H1 (cell line): ENCODE measurements at regions not wholly inside any gene's neighbourhood (a gene's known extent, or its start where the extent isn't known, plus 50 kb on each side); places are given as distances from the start of the nearest gene placed in this dataset.

Experiments used
- CTCF ChIA-PET: fragments of 300-600 bp; sonication (Branson Sonifier 250); formaldehyde crosslinking; loops from one replicate; lab custom pipeline; 2021; ENCODE audit not compliant: partially characterized antibody; lab: Charles Lee
- POLR2A ChIA-PET: fragments of 300-600 bp; sonication (Branson Sonifier 250); formaldehyde crosslinking; loops from one replicate; lab custom pipeline; 2021; ENCODE audit warnings: inconsistent platforms; ENCODE audit not compliant: partially characterized antibody; lab: Charles Lee
- DNase-seq, 2 experiments: peaks; one replicate each; pipeline versions ENCODE4 v3.0.0 to v3.0.0-alpha.2; 2010 to 2022; ENCODE audit warnings: low spot score in 2 of 2, low read depth in 1 of 2, mixed read lengths in 1 of 2
- FAIRE-seq: peaks from 2 replicates; lab custom pipeline; 2011; peaks lifted over from hg19 to GRCh38; lab: Jason Lieb, UNC
- H2AFZ ChIP-seq: 2 replicates; pipeline ENCODE4 v1.8.1; 2012; ENCODE audit warnings: low read length, inconsistent platforms
- H2AK5ac ChIP-seq: 2 replicates; pipeline ENCODE4 v1.6.1; 2013; ENCODE audit warnings: low read depth, low read length
- H2BK120ac ChIP-seq: replicated peaks from 2 replicates; pipeline ENCODE3; 2013; ENCODE audit warnings: low read depth, low read length, inconsistent platforms
- H2BK12ac ChIP-seq: 2 replicates; pipeline ENCODE4 v1.6.1; 2013; ENCODE audit warnings: low read depth, low read length
- H2BK15ac ChIP-seq: 2 replicates; pipeline ENCODE4 v1.6.1; 2013; ENCODE audit warnings: low read length
- H2BK20ac ChIP-seq: 2 replicates; pipeline ENCODE4 v1.6.1; 2013; ENCODE audit warnings: low read length
- H2BK5ac ChIP-seq: 2 replicates; pipeline ENCODE4 v1.6.1; 2013; ENCODE audit warnings: low read depth, low read length
- H3K14ac ChIP-seq: 2 replicates; pipeline ENCODE4 v1.6.1; 2013; ENCODE audit warnings: inconsistent platforms; ENCODE audit not compliant: insufficient read length
- H3K18ac ChIP-seq: 2 replicates; pipeline ENCODE4 v1.6.1; 2013; ENCODE audit warnings: low read length; ENCODE audit errors: extremely low read depth
- H3K23ac ChIP-seq: 2 replicates; pipeline ENCODE4 v1.6.1; 2013; ENCODE audit warnings: inconsistent platforms; ENCODE audit not compliant: insufficient read length
- H3K23me2 ChIP-seq: 2 replicates; pipeline ENCODE4 v1.6.1; 2013; ENCODE audit warnings: low read depth, low read length
- H3K27ac ChIP-seq: 2 replicates; pipeline ENCODE4 v1.6.1; 2011; ENCODE audit warnings: low read depth, low read length, inconsistent platforms
- H3K27me3 ChIP-seq, 4 experiments: replicated peaks in 1 of 4; 1 replicate in 1 of 4; 2 replicates in 3 of 4; pipeline versions ENCODE4 v1.6.1 to v1.8.1; 2011 to 2013; ENCODE audit warnings: low read length in 3 of 4, mild to moderate bottlenecking in 3 of 4, inconsistent platforms in 2 of 4, mixed read lengths in 2 of 4, moderate library complexity in 1 of 4; ENCODE audit not compliant: control insufficient read depth in 3 of 4, insufficient read depth in 3 of 4; ENCODE audit errors: extremely low read depth in 1 of 4
- H3K36me3 ChIP-seq, 4 experiments: 2 replicates each; pipeline versions ENCODE4 v1.6.1 to v1.8.1; 2011 to 2013; ENCODE audit warnings: mild to moderate bottlenecking in 4 of 4, low read length in 3 of 4, moderate library complexity in 2 of 4, control low read depth in 1 of 4, inconsistent platforms in 1 of 4; ENCODE audit not compliant: insufficient read depth in 4 of 4, control insufficient read depth in 2 of 4
- H3K4ac ChIP-seq: replicated peaks from 2 replicates; pipeline ENCODE3; 2013; ENCODE audit warnings: low read length, low read depth, mixed read lengths, inconsistent platforms; ENCODE audit not compliant: insufficient read length
- H3K4me1 ChIP-seq, 4 experiments: replicated peaks in 1 of 4; 1 replicate in 1 of 4; 2 replicates in 3 of 4; pipeline versions ENCODE4 v1.6.1 to v1.8.1; 2011 to 2013; ENCODE audit warnings: low read length in 3 of 4, inconsistent platforms in 2 of 4, mixed read lengths in 1 of 4; ENCODE audit not compliant: insufficient read depth in 4 of 4, control insufficient read depth in 3 of 4
- H3K4me2 ChIP-seq, 2 experiments: 2 replicates each; pipeline versions ENCODE4 v1.6.1 to v1.8.1; 2011 to 2013; ENCODE audit warnings: low read depth in 2 of 2, low read length in 2 of 2, control low read depth in 1 of 2, inconsistent platforms in 1 of 2, mild to moderate bottlenecking in 1 of 2; ENCODE audit not compliant: insufficient read depth in 1 of 2
- H3K4me3 ChIP-seq, 4 experiments: fragments of 200-600, 300-600 bp in 1 of 4; sonication (generic), shearing (Covaris generic), sonication (Bioruptor Twin) in 1 of 4; 2 replicates each; pipeline versions ENCODE4 v1.5.1 to v1.8.1; 2011 to 2016; ENCODE audit warnings: low read length in 4 of 4, low read depth in 3 of 4, control low read depth in 2 of 4, inconsistent platforms in 2 of 4, mild to moderate bottlenecking in 2 of 4, mixed read lengths in 1 of 4, moderate library complexity in 1 of 4; ENCODE audit not compliant: insufficient read depth in 2 of 4; ENCODE audit errors: extremely low read depth in 1 of 4
- H3K56ac ChIP-seq: replicated peaks from 2 replicates; pipeline ENCODE3; 2013; ENCODE audit warnings: low read depth, mild to moderate bottlenecking, mixed read lengths, low read length, inconsistent platforms; ENCODE audit not compliant: insufficient read length
- H3K79me1 ChIP-seq: 2 replicates; pipeline ENCODE4 v1.6.1; 2013; ENCODE audit warnings: low read depth, low read length, control low read depth
- H3K79me2 ChIP-seq, 2 experiments: 2 replicates each; pipeline versions ENCODE4 v1.6.1 to v1.8.1; 2012 to 2013; ENCODE audit warnings: low read length in 2 of 2, mild to moderate bottlenecking in 2 of 2, inconsistent platforms in 1 of 2; ENCODE audit not compliant: insufficient read depth in 2 of 2, control insufficient read depth in 1 of 2
- H3K9ac ChIP-seq, 4 experiments: replicated peaks in 1 of 4; 1 replicate in 1 of 4; 2 replicates in 3 of 4; pipeline versions ENCODE4 v1.6.1 to v1.8.1; 2011 to 2013; ENCODE audit warnings: low read depth in 3 of 4, low read length in 3 of 4, control low read depth in 2 of 4, mild to moderate bottlenecking in 2 of 4, moderate library complexity in 2 of 4, inconsistent platforms in 1 of 4; ENCODE audit errors: extremely low read depth in 1 of 4
- H3K9me3 ChIP-seq, 2 experiments: 2 replicates each; pipeline versions ENCODE4 v1.6.1 to v1.8.1; 2012 to 2013; ENCODE audit warnings: mild to moderate bottlenecking in 2 of 2, moderate library complexity in 2 of 2, control low read depth in 1 of 2, inconsistent platforms in 1 of 2, low read depth in 1 of 2, low read length in 1 of 2, mixed read lengths in 1 of 2; ENCODE audit not compliant: insufficient read depth in 2 of 2
- H4K20me1 ChIP-seq, 2 experiments: replicated peaks in 1 of 2; 2 replicates each; pipeline versions ENCODE3 to v1.8.1; 2011 to 2013; ENCODE audit warnings: inconsistent platforms in 2 of 2, low read length in 2 of 2, mild to moderate bottlenecking in 1 of 2; ENCODE audit not compliant: insufficient read depth in 2 of 2, control insufficient read depth in 1 of 2
- H4K5ac ChIP-seq: 2 replicates; pipeline ENCODE4 v1.6.1; 2013; ENCODE audit warnings: low read length, low read depth, mixed read lengths, inconsistent platforms; ENCODE audit not compliant: insufficient read length
- H4K8ac ChIP-seq: 2 replicates; pipeline ENCODE4 v1.8.0; 2013; ENCODE audit warnings: mild to moderate bottlenecking, moderate library complexity, low read length, inconsistent platforms; ENCODE audit not compliant: insufficient read depth; ENCODE audit errors: extremely low read depth
- H4K91ac ChIP-seq: replicated peaks from 2 replicates; pipeline ENCODE3; 2013; ENCODE audit warnings: low read length, mixed read lengths, inconsistent platforms; ENCODE audit not compliant: insufficient read length
- BACH1 ChIP-seq: IDR thresholded peaks from 2 replicates; pipeline ENCODE4 v1.6.1; 2012; ENCODE audit warnings: low read length, improper control_type of control experiment
- BCL11A ChIP-seq, 2 experiments: IDR thresholded peaks; one replicate each; pipeline ENCODE4 v1.6.1; 2011; ENCODE audit warnings: low read depth in 2 of 2, low read length in 2 of 2, mild to moderate bottlenecking in 2 of 2
- CHD2 ChIP-seq: IDR thresholded peaks from 2 replicates; pipeline ENCODE4 v1.6.1; 2012; ENCODE audit warnings: low read length, improper control_type of control experiment
- CTBP2 ChIP-seq: IDR thresholded peaks from 2 replicates; pipeline ENCODE4 v1.7.0; 2011; ENCODE audit warnings: borderline replicate concordance, mild to moderate bottlenecking, moderate library complexity, mixed read lengths, low read length; ENCODE audit not compliant: insufficient read depth, insufficient read length
- EGR1 ChIP-seq: IDR thresholded peaks from 2 replicates; pipeline ENCODE4 v1.6.1; 2011; ENCODE audit warnings: low read depth, low read length, borderline replicate concordance
- GABPA ChIP-seq: IDR thresholded peaks from 2 replicates; pipeline ENCODE4 v1.6.1; 2011; ENCODE audit warnings: mild to moderate bottlenecking, low read length, moderate library complexity, borderline replicate concordance; ENCODE audit not compliant: insufficient read depth
- JUND ChIP-seq: IDR thresholded peaks from 2 replicates; pipeline ENCODE4 v1.6.1; 2011; ENCODE audit warnings: mild to moderate bottlenecking, improper control_type of control experiment, low read length
- RAD21 ChIP-seq, 2 experiments: IDR thresholded peaks in 1 of 2; conservative IDR thresholded peaks in 1 of 2; 2 replicates each; pipeline ENCODE4 v1.6.1; 2011; ENCODE audit warnings: low read depth in 2 of 2, low read length in 2 of 2, improper control_type of control experiment in 1 of 2, inconsistent platforms in 1 of 2, mild to moderate bottlenecking in 1 of 2, moderate library complexity in 1 of 2
- SAP30 ChIP-seq: fragments of 300-600 bp; sonication (generic); IDR thresholded peaks from 2 replicates; pipeline ENCODE4 v1.7.1; 2012; ENCODE audit warnings: low read length, moderate library complexity, mild to moderate bottlenecking, inconsistent platforms; ENCODE audit not compliant: insufficient read depth, insufficient replicate concordance
- SIRT6 ChIP-seq: IDR thresholded peaks from one replicate; pipeline ENCODE4 v1.7.1; 2012; ENCODE audit warnings: low read length, inconsistent platforms
- TCF12 ChIP-seq: IDR thresholded peaks from 2 replicates; pipeline ENCODE4 v1.6.1; 2011; ENCODE audit warnings: low read depth, mild to moderate bottlenecking, low read length
- ZNF274 ChIP-seq: IDR thresholded peaks from 2 replicates; pipeline ENCODE4 v1.7.0; 2012; ENCODE audit warnings: low read length, borderline replicate concordance; ENCODE audit errors: extremely low read depth
- TF ChIP-seq, protein P1 (sequence below), 3 experiments: IDR thresholded peaks; 1 replicate in 2 of 3; 2 replicates in 1 of 3; pipeline versions ENCODE4 v1.5.1 to v1.6.1; 2011; ENCODE audit warnings: low read length in 3 of 3, mild to moderate bottlenecking in 3 of 3, inconsistent platforms in 2 of 3, low read depth in 1 of 3, moderate library complexity in 1 of 3; ENCODE audit not compliant: insufficient read depth in 1 of 3; ENCODE audit errors: control extremely low read depth in 1 of 3

DNA sequence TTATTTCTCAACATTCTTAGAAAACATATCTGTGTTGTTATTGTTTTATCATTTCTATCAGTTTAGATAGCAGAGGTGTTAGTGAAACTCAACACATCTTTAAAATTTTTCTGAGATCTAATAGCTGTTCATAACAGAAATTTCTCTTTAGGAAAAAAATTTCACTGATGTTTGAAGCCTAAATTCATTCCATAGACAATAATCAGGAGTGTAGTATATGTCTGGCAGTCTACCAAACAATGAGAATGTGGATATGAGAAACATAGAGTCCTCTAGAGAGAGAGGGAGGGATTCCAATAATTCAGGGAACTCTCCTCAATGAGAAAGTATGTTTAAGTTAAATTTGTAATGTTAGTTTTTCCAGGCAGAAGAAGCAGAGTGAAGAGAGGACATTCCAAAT, 118.2 kb upstream of the EDNRB start:
- no peak overlapping the region for H3K23ac ChIP-seq
- H3K14ac ChIP-seq, result no peak overlapping the region
- H2AK5ac ChIP-seq, result no peak overlapping the region
- H3K4me3 ChIP-seq, result no peak overlapping the region
- ChIA-PET CTCF (interaction anchor here (0.7 kb wide), 1 partner anchor 53 kb away, joined by 5 read pairs; no protein-coding TSS in a partner anchor), POLR2A (no interaction called here)
- H2BK12ac ChIP-seq, result no peak overlapping the region
- TF ChIP-seq BCL11A (IDR thresholded peaks at IDR 0.05; ENCODE audit: low read depth in 2 of 2, low read length in 2 of 2), result no peak
- TF ChIP-seq TCF12, result no peak
- TF ChIP-seq RAD21 (IDR thresholded peaks at IDR 0.05 in 1 of 2, conservative IDR thresholded peaks at IDR 0.05 in 1 of 2; ENCODE audit: low read depth in 2 of 2, low read length in 2 of 2), result no peak
- no peak for TF ChIP-seq CTBP2
- no peak for TF ChIP-seq BACH1
- no peak for TF ChIP-seq EGR1
- TF ChIP-seq JUND, result no peak
- no peak for TF ChIP-seq SAP30
- no peak for TF ChIP-seq ZNF274
- no peak for TF ChIP-seq GABPA
- TF ChIP-seq, protein P1, sequence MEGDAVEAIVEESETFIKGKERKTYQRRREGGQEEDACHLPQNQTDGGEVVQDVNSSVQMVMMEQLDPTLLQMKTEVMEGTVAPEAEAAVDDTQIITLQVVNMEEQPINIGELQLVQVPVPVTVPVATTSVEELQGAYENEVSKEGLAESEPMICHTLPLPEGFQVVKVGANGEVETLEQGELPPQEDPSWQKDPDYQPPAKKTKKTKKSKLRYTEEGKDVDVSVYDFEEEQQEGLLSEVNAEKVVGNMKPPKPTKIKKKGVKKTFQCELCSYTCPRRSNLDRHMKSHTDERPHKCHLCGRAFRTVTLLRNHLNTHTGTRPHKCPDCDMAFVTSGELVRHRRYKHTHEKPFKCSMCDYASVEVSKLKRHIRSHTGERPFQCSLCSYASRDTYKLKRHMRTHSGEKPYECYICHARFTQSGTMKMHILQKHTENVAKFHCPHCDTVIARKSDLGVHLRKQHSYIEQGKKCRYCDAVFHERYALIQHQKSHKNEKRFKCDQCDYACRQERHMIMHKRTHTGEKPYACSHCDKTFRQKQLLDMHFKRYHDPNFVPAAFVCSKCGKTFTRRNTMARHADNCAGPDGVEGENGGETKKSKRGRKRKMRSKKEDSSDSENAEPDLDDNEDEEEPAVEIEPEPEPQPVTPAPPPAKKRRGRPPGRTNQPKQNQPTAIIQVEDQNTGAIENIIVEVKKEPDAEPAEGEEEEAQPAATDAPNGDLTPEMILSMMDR (IDR thresholded peaks at IDR 0.05; ENCODE audit: control extremely low read depth in 1 of 3, insufficient read depth in 1 of 3, low read depth in 1 of 3, low read length in 3 of 3), result no peak
- TF ChIP-seq CHD2, result no peak
- no peak for TF ChIP-seq SIRT6
- H2AFZ ChIP-seq, result no peak overlapping the region
- DNase-seq (no peak), FAIRE-seq (no peak)
- no peak overlapping the region for H3K4ac ChIP-seq
- no peak overlapping the region for H2BK15ac ChIP-seq
- H3K23me2 ChIP-seq, result no peaks in the 10 kb centered on the region
- H4K8ac ChIP-seq, result no peak overlapping the region
- no peaks in the 10 kb centered on the region for H3K79me2 ChIP-seq
- H2BK5ac ChIP-seq, result no peak overlapping the region
- H3K9me3 ChIP-seq, result no peaks in the 10 kb centered on the region
- no peaks in the 10 kb centered on the region for H3K4me1 ChIP-seq
- H4K20me1 ChIP-seq, result no peaks in the 10 kb centered on the region
- no peak overlapping the region for H2BK120ac ChIP-seq
- no peak overlapping the region for H3K27ac ChIP-seq
- H3K56ac ChIP-seq, result no peak overlapping the region
- H2BK20ac ChIP-seq, result no peak overlapping the region
- no peak overlapping the region for H3K9ac ChIP-seq
- H3K79me1 ChIP-seq, result no peaks in the 10 kb centered on the region
- no peak overlapping the region for H4K91ac ChIP-seq
- H3K36me3 ChIP-seq, result no peaks in the 10 kb centered on the region
- H3K18ac ChIP-seq, result no peak overlapping the region
- no peak overlapping the region for H4K5ac ChIP-seq
- H3K27me3 ChIP-seq, result no peaks in the 10 kb centered on the region
- no peak overlapping the region for H3K4me2 ChIP-seq
